Peyer's patch (tissue), 4 donors: ENCODE measurements at regions not wholly inside any gene's neighbourhood (a gene's known extent, or its start where the extent isn't known, plus 50 kb on each side); places are given as distances from the start of the nearest gene placed in this dataset.

Experiments used
- POLR2A ChIP-seq, 2 donors: fragments of 450-650 bp; IDR thresholded peaks; one replicate each; pipeline ENCODE4 v1.5.1; 2017; ENCODE audit warnings: antibody characterized with exemption in 2 of 2, mild to moderate bottlenecking in 2 of 2, moderate library complexity in 2 of 2
- TF ChIP-seq, protein P1 (sequence below), 6 experiments: fragments of 450-650 bp in 4 of 6; fragments of 200-600 bp in 2 of 6; sonication (generic) in 1 of 6; IDR thresholded peaks; one replicate each; pipeline ENCODE4 v1.5.1; 2017 to 2019; ENCODE audit warnings: antibody characterized with exemption in 6 of 6, mild to moderate bottlenecking in 3 of 6, moderate library complexity in 1 of 6

DNA sequence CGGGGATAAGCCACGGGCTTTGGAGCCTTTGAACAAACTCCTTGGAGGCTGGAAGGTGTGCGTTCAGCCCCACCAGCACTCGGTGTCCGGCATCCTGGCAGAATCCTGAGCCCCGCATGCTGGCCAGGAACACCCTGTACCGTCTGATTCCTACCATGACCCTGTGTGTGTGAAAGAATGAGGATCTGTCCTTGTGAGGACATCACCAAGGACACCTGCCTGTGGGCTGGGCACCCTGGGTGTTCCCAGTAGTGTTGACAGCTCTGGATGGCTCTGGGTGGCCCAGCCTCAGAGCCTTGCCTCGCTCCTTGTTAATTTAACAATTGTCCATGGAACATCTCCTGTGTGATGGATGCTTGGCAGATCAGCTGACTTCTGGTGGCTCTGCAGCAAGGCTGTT, 234.3 kb downstream of the QKI start:
- TF ChIP-seq, protein P1, sequence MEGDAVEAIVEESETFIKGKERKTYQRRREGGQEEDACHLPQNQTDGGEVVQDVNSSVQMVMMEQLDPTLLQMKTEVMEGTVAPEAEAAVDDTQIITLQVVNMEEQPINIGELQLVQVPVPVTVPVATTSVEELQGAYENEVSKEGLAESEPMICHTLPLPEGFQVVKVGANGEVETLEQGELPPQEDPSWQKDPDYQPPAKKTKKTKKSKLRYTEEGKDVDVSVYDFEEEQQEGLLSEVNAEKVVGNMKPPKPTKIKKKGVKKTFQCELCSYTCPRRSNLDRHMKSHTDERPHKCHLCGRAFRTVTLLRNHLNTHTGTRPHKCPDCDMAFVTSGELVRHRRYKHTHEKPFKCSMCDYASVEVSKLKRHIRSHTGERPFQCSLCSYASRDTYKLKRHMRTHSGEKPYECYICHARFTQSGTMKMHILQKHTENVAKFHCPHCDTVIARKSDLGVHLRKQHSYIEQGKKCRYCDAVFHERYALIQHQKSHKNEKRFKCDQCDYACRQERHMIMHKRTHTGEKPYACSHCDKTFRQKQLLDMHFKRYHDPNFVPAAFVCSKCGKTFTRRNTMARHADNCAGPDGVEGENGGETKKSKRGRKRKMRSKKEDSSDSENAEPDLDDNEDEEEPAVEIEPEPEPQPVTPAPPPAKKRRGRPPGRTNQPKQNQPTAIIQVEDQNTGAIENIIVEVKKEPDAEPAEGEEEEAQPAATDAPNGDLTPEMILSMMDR (IDR thresholded peaks at IDR 0.05), result no peak
- no peak for TF ChIP-seq POLR2A (IDR thresholded peaks at IDR 0.05)
